H54 (cell line): ENCODE measurements at regions not wholly inside any gene's neighbourhood (a gene's known extent, or its start where the extent isn't known, plus 50 kb on each side); places are given as distances from the start of the nearest gene placed in this dataset.
"Not testable (repeated sequence)": the region's sequence is repeated elsewhere in the genome, so short reads cannot be mapped to it uniquely, and the experiment has no call there.

Experiments
- DNase-seq: peaks from one replicate; pipeline ENCODE4 v3.0.0; 2011; ENCODE audit warnings: low spot score, mixed read lengths; ENCODE audit not compliant: insufficient read length
- FAIRE-seq: peaks from 3 replicates; lab custom pipeline; 2011; peaks lifted over from hg19 to GRCh38; lab: Jason Lieb, UNC
- POLR2A ChIP-seq: IDR thresholded peaks from 2 replicates; pipeline ENCODE4 v1.6.1; 2011; ENCODE audit warnings: low read depth, mild to moderate bottlenecking, low read length

DNA sequence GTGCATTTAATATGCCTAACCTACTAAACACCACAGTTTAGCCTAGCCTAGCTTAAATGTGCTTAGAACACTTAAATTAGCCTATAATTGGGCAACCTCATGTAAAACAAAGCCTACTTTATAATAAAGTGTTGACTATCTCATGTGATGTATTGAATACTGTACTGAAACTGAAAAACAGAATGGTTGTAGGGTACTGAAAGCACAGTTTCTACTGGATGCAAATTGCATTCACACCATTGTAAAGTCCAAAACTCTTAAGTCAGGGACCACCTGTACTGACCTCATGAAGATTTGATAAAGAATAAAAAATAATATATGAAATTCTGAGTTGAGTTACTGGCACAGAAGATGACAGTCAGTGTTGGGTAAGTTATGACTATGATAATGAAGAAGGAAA lies 625.4 kb upstream of the SOX9 start:
- FAIRE-seq (no peak), DNase-seq (no peak)
- TF ChIP-seq POLR2A: no peak

GRCh38 chr17:71496552-71496951 lies 624.3 kb upstream of the SOX9 start:
- TF ChIP-seq POLR2A: no peak
- DNase-seq (no peak), FAIRE-seq (no peak)

- TF ChIP-seq POLR2A: no peak
- FAIRE-seq (no peak), DNase-seq (no peak)
Observed at GRCh38 chr17:71500761-71501555, 619.9 kb upstream of the SOX9 start.

GRCh38 chr17:71501711-71502110 lies 619.1 kb upstream of the SOX9 start:
- DNase-seq: no peak
- no peak for TF ChIP-seq POLR2A
- FAIRE-seq: peak; percentile 11

DNA sequence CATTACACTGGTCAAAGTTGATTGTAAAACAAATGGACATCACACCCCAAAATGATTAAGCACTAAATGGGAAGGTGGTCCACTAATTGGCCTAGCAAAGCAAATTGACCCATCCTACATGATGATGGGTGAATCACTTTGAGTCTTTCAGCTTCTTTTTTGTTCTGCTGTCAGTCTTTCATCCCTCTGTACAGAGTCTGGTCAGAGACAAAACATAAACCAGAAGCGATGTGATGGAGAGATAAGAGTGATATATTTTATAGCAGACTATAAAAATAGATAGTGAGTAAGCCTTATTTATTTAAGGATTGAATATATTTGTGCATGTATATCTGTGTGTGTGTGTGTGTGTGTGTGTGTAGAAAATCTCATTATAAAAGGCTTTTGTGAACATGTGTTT lies 618.4 kb upstream of the SOX9 start:
- DNase-seq (no peak), FAIRE-seq (no peak)
- TF ChIP-seq POLR2A: no peak

DNA sequence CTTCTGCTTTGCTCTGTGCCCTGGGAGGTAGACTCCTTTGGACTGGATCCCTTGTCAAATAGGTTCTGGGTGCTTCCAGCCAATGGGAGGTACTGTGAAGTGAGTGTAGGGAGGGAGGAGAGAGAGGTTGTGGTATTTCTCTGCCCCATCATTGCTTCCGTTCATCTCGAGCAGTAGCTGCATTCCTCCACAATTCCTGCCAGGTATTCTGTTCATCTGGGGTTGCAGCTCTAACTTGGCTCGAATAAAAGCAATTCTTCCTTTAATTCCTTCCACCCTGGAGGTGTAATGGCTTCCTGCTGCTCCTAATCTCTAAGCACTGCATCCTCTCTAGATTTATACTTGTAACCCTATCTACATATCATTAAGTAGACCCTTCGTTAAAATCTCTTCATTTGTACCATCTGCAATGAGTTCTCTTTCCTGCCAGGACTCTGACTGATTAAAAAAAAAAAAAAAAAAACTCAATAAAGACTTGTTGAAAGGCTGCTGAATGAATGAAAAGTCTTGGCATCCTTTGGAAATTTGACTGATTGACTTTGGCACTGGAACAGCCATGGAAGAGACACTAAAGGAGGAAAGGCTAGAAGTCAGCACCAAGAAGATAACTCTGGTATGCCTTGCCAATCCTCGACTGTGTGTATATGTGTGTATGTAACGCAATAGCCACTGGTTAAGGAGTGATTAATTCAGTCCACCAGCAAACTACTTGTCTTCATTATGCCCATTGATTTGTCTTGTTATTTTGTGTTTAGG lies 616.9 kb upstream of the SOX9 start:
- FAIRE-seq (no peak), DNase-seq (no peak)
- no peak for TF ChIP-seq POLR2A

DNA sequence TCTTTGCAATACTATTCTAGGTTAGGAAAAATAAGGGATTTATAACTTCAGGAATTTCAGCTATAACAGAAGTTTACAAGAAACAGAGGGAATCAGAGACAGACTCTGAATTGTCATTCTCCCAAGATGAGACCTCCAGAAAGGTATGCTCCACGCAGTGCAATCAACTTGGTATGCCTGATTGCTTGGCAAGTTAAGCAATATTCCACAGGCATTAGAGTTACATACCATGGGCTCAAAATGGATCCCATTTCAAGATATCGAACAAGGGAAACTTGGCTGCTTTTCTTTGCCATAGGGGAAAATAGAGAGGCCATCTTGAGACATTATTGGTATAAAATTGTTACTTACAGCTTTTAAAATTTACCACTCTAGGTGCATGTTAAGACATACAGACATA lies 615.6 kb upstream of the SOX9 start:
- TF ChIP-seq POLR2A: no peak
- no peak for DNase-seq
- FAIRE-seq: no peak

DNA sequence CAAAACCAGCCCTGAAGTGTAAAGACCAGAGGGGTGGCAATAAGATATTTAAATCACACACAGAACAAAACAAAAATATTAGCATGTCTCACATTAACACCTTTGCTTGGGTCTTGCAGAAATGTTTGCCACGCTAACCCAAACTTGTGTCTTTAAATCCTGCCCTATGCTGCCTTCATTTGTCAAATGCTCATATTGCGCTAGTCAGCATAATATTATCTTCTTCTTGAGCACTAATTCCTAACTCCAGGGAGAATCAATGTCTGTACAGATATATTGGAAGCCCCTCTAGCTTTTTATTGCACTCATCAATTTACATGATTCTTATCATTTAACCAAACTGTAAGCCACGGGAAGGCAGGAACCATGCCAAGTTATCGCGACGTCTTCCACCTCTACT lies 614.8 kb upstream of the SOX9 start:
- FAIRE-seq: no peak
- no peak for TF ChIP-seq POLR2A
- no peak for DNase-seq

DNA sequence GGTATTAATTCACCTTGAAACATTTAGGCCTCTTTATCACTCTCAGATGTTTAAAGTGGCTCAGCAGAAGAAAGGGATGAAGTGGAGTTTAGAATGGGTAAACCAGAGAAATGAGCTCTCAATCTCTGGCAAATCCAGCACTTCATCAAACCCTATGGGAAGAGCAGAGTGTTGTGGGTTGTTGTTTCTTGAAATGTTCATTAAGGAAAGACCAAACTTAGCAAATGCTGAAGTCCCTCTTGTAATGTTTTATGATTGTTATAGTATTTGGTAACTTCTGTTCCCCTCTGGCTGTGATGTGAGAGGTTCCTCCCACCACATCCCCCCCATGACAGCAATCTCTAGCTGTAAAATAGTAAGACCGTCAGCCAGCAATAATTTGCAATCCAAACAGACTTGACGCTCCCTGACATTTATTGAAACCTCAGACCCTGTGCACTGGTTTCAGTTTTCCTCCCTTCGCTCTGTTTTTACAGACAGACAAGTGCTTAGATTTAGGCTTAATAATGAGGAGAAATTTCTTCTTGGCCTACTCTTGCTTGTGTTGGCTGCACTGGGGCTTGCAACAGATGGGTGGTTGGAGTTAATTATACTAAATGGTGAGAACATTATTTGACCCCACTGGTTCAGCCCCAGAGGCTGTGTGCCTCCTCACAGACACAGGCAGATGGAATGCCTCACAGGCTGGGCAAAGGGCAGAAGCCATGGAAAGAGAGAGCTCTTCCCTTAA lies 609.4 kb upstream of the SOX9 start:
- no peak for DNase-seq
- TF ChIP-seq POLR2A: no peak
- no peak for FAIRE-seq

GRCh38 chr17:71513725-71514124 lies 607.1 kb upstream of the SOX9 start:
- not testable (repeated sequence) for DNase-seq, FAIRE-seq

- FAIRE-seq (no peak), DNase-seq (no peak)
- no peak for TF ChIP-seq POLR2A
Observed at GRCh38 chr17:71516149-71516548, 604.7 kb upstream of the SOX9 start.

DNA sequence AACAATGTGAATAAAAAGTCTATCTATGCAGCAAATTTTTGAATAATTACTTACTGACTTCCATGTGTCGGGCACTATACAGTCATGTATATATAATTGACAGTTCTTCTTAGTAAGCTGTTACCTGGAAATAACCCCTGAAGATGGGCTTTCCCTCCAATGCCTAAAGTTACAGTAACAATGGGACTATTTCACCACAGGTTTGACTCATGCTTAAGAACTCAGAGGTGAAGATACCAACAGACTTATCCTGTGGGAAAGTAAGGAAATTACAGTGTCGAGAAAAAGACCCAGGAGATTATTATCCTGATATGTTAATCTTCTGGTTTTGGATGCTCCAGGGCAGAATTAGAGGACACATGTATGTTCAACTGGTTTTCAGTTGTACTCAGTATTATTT lies 601.5 kb upstream of the SOX9 start:
- TF ChIP-seq POLR2A: no peak
- DNase-seq (no peak), FAIRE-seq (no peak)

- TF ChIP-seq POLR2A: no peak
- no peak for FAIRE-seq
- no peak for DNase-seq
Observed at GRCh38 chr17:71521724-71522123, 599.1 kb upstream of the SOX9 start.

DNA sequence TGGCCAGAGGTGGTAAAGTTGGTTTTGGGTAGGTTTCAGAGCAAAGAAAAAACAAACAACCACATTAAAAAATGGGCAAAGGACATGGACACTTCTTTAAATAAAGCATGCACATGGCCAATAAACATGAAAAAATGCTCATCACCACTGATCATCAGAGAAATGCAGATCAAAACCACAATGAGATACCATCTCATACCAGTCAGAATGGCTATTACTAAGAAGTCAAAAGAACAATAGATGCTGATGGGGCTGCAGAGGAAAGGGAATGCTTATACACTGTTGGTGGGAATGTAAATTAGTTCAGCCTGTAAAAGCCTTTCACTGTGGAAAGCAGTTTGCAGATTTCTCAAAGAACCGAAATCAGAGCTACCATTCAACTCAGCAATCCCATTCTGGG lies 598.4 kb upstream of the SOX9 start:
- no peak for FAIRE-seq
- no peak for DNase-seq
- no peak for TF ChIP-seq POLR2A
